Osteoblast (primary cell): ENCODE measurements at regions not wholly inside any gene's neighbourhood (a gene's known extent, or its start where the extent isn't known, plus 50 kb on each side); places are given as distances from the start of the nearest gene placed in this dataset.
A peak's percentile ranks its signal among the peaks of the same experiment; 100 is the strongest.

ENCODE experiments used
- DNase-seq: peaks from one replicate; pipeline ENCODE4 v3.0.0; 2011; ENCODE audit warnings: low spot score, mixed read lengths; ENCODE audit not compliant: insufficient read length; ENCODE audit errors: missing footprints
- H2AFZ ChIP-seq: 2 replicates; pipeline ENCODE4 v1.6.0; 2011; ENCODE audit warnings: mild to moderate bottlenecking, low read length
- H3K27ac ChIP-seq: 2 replicates; pipeline ENCODE4 v1.5.1; 2011; ENCODE audit warnings: mild to moderate bottlenecking, low read depth, low read length, moderate library complexity
- H3K27me3 ChIP-seq: 2 replicates; pipeline ENCODE4 v1.6.0; 2012; ENCODE audit warnings: mild to moderate bottlenecking, control low read depth, inconsistent platforms, low read length, moderate library complexity; ENCODE audit not compliant: insufficient read depth
- H3K36me3 ChIP-seq: 2 replicates; pipeline ENCODE4 v1.5.1; 2011; ENCODE audit warnings: mild to moderate bottlenecking, low read length, control low read depth, moderate library complexity; ENCODE audit not compliant: insufficient read depth
- H3K4me1 ChIP-seq: 2 replicates; pipeline ENCODE4 v1.5.1; 2011; ENCODE audit warnings: mild to moderate bottlenecking, low read length, control low read depth, moderate library complexity; ENCODE audit not compliant: insufficient read depth
- H3K4me2 ChIP-seq: 2 replicates; pipeline ENCODE4 v1.6.0; 2011; ENCODE audit warnings: mild to moderate bottlenecking, low read length; ENCODE audit not compliant: insufficient read depth
- H3K4me3 ChIP-seq: fragments of 200-600 bp; sonication (generic); 3 replicates; pipeline ENCODE4 v1.5.1; 2012; ENCODE audit warnings: mild to moderate bottlenecking, low read length, inconsistent platforms; ENCODE audit not compliant: insufficient read depth
- H3K79me2 ChIP-seq: 2 replicates; pipeline ENCODE4 v1.6.0; 2012; ENCODE audit warnings: mild to moderate bottlenecking, low read length, control low read depth, inconsistent platforms; ENCODE audit not compliant: insufficient read depth
- H3K9me3 ChIP-seq: 2 replicates; pipeline ENCODE4 v1.5.1; 2011; ENCODE audit warnings: low read depth, low read length, control low read depth
- H4K20me1 ChIP-seq: 2 replicates; pipeline ENCODE4 v1.6.0; 2012; ENCODE audit warnings: mild to moderate bottlenecking, low read length, control low read depth; ENCODE audit not compliant: insufficient read depth
- CTCF ChIP-seq: IDR thresholded peaks from 2 replicates; pipeline ENCODE4 v1.5.1; 2011; ENCODE audit warnings: mild to moderate bottlenecking, low read depth, low read length, moderate library complexity; ENCODE audit errors: extremely low read depth

DNA sequence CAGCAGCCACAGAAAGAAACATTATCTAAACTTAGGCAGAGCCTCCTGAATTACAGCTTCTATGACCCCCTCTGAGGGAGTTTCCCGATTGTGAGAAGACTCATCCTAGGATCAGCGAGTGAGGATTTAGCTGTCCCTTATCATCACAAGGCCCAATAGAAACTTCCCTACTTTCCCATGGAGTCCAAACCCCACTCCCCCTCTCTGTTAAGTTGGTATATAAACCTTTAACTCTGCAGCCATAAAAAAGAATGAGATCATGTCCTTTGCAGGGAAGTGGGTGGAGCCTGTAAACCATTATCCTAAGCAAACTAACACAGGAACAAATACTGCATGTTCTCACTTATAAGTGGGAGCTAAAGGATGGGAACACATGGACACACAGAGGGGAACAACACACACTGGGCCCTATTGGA is 78.8 kb downstream of the MYL12B start:
- Histone ChIP-seq H3K9me3 (no peaks in the 10 kb centered on the region), H3K79me2 (no peaks in the 10 kb centered on the region), H3K36me3 (no peaks in the 10 kb centered on the region), H3K27me3 (no peaks in the 10 kb centered on the region), H3K4me2 (no peak overlapping the region), H4K20me1 (no peaks in the 10 kb centered on the region), H3K4me1 (no peaks in the 10 kb centered on the region), H3K4me3 (no peak overlapping the region), H3K27ac (no peak overlapping the region), H2AFZ (peak overlapping the region; percentile 9)
- no peak for DNase-seq
- no peak for TF ChIP-seq CTCF

DNA sequence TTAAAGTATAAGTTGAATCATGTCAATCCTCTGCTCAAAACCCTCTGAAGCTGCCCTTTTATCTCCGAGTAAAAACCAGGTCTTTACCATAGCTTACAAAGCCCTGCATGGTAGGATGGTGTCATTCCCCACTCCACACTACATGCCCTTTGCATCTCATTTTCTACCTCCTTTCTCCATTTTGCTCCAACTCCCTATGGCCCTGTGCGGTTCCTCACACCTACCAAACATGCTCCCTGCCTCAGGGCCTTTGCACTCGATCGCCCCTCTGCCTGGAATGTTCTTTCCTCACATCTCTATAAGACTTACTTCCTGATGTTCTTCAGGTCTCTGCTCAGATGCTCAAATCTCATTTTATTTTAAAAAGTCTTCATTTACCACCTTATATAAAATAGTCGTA is 80.7 kb downstream of the MYL12B start:
- H3K79me2 ChIP-seq = no peaks in the 10 kb centered on the region
- no peaks in the 10 kb centered on the region for H3K27me3 ChIP-seq
- H3K9me3 ChIP-seq = no peaks in the 10 kb centered on the region
- no peaks in the 10 kb centered on the region for H3K4me1 ChIP-seq
- TF ChIP-seq CTCF = no peak
- H3K36me3 ChIP-seq = no peaks in the 10 kb centered on the region
- DNase-seq = no peak
- no peaks in the 10 kb centered on the region for H4K20me1 ChIP-seq
- H3K27ac ChIP-seq = no peak overlapping the region
- no peak overlapping the region for H3K4me2 ChIP-seq
- H3K4me3 ChIP-seq = no peak overlapping the region
- no peak overlapping the region for H2AFZ ChIP-seq

DNA sequence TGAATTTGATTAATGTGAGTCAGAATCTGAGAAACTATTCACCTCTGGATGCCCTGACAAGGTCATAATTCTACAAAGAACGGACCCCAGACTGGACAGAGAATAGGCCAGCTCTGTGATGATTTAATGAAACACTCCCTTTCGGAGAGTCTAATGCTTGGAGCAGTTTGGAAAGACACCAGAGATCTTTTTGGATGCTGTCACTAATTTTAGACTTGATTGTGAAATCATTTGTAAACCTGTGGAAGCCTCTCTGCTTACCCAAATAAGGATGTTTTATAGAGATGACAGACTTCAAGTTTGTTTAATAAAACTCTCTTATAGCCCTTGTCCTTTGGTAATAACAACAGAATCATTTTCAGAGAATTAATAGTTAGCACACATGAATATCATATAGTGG is 83.5 kb downstream of the MYL12B start:
- no peak for TF ChIP-seq CTCF
- no peaks in the 10 kb centered on the region for H3K9me3 ChIP-seq
- DNase-seq = no peak
- H3K27ac ChIP-seq = no peak overlapping the region
- H3K4me1 ChIP-seq = no peaks in the 10 kb centered on the region
- no peak overlapping the region for H3K4me2 ChIP-seq
- H3K36me3 ChIP-seq = no peaks in the 10 kb centered on the region
- H2AFZ ChIP-seq = no peak overlapping the region
- no peaks in the 10 kb centered on the region for H3K27me3 ChIP-seq
- H3K79me2 ChIP-seq = no peaks in the 10 kb centered on the region
- H4K20me1 ChIP-seq = no peaks in the 10 kb centered on the region
- no peak overlapping the region for H3K4me3 ChIP-seq

GRCh38 chr18:3345885-3346284 is 84.0 kb downstream of the MYL12B start:
- H3K27ac ChIP-seq = no peak overlapping the region
- peaks cover 3% of the 10 kb centered on the region for H3K4me1 ChIP-seq
- H3K4me3 ChIP-seq = no peak overlapping the region
- no peak overlapping the region for H2AFZ ChIP-seq
- H3K79me2 ChIP-seq = no peaks in the 10 kb centered on the region
- DNase-seq = no peak
- no peak for TF ChIP-seq CTCF
- no peaks in the 10 kb centered on the region for H4K20me1 ChIP-seq
- no peaks in the 10 kb centered on the region for H3K9me3 ChIP-seq
- no peaks in the 10 kb centered on the region for H3K36me3 ChIP-seq
- H3K4me2 ChIP-seq = no peak overlapping the region
- H3K27me3 ChIP-seq = no peaks in the 10 kb centered on the region
